Right renal cortex interstitium (tissue), 3 donors: ENCODE measurements at regions not wholly inside any gene's neighbourhood (a gene's known extent, or its start where the extent isn't known, plus 50 kb on each side); places are given as distances from the start of the nearest gene placed in this dataset.
"Not testable (repeated sequence)": the region's sequence is repeated elsewhere in the genome, so short reads cannot be mapped to it uniquely, and the experiment has no call there.

ENCODE experiments used
- DNase-seq, 3 donors: peaks; one replicate each; pipeline ENCODE4 v3.0.0-alpha.2; 2013; ENCODE audit warnings: low read depth in 3 of 3, low spot score in 2 of 3

DNA sequence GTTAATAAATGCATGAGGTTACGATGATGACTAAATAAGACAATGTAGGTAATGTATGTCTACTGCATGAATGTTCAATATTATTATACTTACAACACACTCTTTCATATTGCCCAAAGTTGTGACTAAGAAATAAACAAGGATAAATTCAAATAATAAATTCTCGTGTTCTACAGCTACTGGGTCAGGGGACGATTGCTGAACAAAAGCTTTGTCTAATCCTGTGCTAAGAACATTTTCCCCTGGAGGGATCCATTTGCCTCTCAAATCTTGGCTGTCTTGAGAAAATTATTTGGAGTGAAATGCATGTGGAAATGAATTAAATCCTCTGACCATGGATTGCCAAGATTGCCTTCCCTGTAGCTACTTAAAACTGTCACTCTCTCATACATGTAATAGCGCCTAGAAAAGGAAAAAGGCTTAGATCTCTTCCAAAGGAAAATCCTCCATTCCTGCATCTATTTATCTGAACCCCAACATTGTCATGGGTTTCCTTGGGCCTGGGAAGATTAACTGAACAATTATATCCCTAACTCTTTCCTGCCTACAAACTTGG is 893.8 kb upstream of the ACO1 start:
- DNase-seq: no peak

DNA sequence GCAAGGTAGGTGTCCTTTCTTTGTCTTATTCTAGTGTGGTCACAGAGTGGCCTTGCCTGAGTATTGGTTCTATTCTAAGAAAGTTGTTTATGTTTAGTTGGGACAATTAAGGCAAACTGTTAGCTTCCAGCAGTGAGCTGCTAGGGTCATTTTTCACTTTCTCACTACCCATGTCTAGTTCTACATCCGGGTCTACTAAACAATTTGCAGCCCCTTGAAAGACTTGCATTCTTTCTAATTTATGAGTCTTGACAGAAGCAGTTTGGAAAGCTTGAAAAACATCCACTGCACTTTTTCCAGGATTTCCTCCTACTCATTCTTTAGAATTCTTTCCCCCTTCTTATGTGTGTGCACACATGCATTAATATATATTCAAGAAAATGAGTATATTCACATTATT is 892.2 kb upstream of the ACO1 start:
- DNase-seq: peak; percentile 12 to 45 (median 23)

DNA sequence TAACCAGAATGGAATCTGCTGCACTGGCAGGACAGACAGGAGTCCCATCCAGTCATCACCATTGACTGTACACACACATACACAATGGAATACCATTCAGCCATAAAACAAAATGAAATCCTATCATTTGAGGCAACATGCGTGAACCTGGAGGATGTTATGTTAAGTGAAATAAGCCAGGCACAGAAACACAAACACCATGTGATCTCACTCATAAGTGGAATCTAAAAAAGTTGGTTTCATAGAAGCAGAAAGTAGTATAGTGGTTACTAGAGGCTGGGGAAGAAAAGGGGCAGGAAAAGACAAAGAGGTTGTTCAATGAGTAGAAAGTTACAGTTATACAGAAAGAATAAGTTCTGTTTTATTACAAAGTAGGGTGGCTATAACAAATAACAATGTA is 884.0 kb upstream of the ACO1 start:
- DNase-seq: no peak

DNA sequence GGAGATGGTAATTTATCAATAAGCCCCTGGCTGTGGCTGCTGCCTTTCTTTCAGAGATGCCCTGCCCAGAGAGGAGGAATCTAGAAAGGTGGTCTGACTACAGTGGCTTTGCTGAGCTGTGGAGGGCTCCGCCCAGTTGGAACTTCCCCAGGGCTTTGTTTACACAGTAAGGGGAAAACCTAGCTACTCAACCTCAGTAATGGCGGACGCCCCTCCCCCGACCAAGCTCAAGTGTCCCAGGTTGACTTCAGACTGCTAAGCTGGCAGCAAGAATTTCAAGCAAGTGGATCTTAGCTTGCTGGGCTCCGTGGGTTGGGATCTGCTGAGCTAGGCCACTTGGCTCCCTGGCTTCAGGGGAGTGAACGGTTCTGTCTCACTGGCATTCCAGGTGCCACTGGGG is 865.4 kb upstream of the ACO1 start:
- no peak for DNase-seq

DNA sequence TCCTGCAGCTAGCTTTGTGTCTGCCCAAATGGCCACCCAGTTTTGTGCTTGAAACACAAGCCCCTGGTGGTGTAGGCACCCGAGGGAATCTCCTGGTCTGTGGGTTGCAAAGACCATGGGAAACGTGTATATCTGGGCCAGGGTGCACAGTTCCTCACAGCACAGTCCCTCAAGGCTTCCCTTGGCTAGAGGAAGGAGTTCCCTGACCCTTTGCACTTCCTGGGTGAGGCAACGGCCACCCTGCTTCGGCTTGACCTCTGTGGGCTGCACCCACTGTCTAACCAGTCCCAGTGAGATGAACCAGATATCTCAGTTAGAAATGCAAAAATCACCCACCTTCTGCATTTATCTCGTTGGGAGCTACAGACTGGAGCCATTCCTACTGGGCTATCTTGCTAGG is 865.0 kb upstream of the ACO1 start:
- DNase-seq: no peak

DNA sequence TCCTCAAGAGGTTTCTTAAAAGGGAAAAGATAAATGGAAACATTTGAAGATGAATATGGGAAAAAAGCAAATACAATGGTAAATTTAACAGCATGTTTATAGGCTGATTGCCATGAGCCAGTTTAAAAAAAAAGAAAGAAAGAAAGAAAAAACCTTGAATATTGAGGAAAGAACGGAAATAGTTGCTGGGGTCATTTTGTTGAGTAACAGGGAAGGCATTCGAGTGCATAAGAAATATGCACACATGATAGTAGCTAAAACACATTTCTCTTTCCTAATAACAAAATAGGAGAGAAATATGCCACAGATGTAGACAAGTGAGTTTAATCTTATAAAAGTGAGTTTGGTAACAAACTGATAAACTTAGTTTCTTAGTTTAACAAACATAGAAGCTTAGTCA is 864.6 kb upstream of the ACO1 start:
- DNase-seq: no peak

DNA sequence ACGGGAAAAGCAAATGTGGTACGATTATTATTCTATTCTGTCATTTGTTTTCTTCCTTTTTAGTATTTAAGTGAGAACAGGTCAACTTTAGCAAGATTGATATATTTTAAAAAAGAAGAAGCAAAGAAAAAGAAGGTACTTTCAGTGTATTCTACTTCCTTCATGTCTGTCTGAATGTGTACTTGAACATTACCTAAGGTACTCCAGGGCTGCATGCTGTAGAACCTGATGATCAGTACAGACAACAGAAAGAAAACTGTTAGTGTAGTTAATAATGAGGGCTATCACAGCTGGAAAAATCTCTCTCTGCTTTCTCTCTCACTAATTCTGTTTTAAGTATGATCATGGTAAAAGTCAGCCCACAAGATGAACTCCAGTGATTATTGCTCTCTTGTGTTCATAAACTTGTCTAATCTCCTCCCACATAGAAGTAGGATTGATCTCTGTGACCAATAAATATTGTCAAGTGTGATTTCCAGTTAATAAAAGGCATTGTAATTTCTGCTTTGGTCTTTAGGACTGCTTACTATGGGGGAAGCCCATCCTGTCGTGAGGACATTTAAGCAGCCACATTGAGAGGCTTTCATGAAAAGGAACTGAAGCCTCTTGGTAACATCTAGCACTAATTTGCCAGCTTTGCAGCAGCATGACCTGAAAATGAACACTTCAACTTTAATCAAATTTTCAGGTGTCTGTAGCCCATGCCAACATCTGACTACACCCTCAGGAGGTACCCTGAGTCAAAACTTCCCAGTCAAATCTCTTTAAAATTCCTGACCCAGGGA is 864.0 kb upstream of the ACO1 start:
- DNase-seq: no peak

DNA sequence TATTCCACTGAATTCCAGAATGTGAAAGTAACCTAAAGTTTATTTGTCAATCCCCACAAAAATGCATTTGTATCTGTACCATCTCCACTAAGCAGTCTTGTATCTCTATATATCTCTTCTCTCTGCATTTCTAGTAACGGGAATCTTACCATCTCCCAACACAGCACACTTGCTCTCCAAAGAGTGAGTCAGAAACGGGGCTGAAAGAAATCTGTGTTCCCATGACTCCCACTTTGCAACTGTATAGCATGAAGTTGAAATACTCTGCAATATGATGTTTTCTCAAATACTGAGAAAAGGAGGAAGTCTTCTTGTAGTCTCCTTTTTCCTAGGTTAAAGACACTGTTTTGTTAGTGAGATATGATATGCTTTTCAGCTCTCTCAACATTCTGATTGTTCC is 848.8 kb upstream of the ACO1 start:
- no peak for DNase-seq

DNA sequence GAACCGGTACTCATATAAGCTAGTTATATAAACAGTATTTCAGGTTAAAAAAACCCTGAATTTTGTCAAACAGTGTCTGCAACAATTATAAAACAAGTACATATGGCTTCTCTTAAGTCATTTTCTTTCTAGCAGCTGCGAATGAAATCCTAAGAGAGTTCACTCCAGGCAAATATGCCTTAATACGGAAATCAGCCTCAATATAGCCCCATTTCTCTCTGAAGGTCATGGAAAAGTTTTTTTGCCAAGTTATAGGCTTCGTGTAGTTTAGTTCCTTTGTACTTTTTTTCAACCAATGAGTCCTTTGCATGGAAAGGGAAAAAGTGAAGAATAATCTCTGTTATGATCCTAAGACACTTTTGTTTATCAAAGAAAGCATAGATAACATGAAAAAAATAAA is 848.0 kb upstream of the ACO1 start:
- DNase-seq: no peak

DNA sequence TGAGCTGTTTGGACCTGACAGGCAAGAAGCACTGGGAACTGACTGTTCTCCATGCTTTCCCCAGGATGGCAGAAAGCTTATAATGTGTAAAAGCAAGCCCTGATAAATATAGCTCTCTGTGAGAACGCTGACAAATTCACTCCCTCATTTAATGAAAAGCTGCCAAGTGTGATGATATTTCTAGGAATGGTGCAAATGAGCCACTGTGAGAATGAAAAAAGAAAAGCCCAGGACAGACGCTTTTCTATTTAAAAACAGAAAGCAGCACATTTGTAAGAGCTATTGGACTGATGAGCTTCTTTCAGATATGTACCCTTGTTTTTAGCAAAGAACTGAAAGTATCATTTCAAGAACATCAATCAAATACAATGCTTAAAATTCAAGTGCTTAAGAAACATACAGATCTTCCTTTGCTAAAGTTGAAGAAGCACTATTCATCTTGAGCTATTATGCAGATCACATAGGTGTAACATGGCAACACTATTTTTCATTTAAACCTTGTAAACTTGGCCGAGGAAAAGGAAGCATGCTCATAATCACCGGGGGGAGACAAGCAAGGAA is 842.6 kb upstream of the ACO1 start:
- no peak for DNase-seq

DNA sequence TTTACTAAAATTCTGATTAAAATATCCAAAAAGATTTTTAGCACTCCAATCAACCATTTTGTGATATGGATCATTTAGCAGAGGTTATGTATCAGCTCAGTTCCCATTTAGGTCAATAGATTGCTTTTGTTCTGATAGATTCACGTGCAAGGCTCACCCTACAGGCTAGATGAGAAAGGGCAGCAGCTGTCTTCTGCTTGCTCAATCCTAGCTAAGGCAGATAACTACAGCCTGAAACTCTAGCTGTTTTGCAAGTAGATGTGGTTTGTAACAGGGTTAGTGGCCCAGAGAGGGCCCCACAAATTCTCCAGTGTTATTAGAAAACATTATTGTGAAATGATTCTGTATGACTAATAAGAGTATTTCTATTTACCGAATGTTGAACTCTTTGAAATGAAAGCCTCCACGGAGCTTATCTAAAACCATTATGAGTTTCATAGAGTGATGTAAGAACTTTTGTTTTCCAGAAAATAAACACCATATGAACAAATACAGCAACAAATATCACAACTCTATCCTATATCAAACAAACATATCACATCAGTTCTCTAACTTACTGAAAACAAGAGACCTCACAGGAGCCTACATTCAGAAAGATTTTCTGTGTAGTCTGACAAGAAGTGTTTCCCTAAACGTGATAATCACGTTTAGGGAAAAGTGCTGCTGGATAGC is 841.9 kb upstream of the ACO1 start:
- no peak for DNase-seq

DNA sequence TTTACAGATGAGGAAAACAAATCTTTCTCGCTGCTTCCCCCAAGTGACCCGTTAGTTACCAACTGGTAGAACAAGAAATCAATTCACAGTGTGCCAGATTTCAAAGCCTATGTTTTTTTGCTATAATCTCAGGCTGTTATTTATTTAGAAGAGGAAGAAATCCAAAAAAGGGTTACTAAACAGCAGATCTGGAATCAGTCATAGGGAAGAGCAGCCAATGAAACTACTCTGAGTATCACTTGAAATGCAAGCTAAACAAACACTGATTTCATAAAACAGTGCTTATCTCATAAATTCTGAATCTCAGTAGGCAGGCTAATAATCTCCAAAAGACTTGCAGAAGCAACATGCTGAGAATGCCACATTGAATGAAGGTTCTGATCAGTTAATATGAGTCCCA is 829.5 kb upstream of the ACO1 start:
- no peak for DNase-seq

DNA sequence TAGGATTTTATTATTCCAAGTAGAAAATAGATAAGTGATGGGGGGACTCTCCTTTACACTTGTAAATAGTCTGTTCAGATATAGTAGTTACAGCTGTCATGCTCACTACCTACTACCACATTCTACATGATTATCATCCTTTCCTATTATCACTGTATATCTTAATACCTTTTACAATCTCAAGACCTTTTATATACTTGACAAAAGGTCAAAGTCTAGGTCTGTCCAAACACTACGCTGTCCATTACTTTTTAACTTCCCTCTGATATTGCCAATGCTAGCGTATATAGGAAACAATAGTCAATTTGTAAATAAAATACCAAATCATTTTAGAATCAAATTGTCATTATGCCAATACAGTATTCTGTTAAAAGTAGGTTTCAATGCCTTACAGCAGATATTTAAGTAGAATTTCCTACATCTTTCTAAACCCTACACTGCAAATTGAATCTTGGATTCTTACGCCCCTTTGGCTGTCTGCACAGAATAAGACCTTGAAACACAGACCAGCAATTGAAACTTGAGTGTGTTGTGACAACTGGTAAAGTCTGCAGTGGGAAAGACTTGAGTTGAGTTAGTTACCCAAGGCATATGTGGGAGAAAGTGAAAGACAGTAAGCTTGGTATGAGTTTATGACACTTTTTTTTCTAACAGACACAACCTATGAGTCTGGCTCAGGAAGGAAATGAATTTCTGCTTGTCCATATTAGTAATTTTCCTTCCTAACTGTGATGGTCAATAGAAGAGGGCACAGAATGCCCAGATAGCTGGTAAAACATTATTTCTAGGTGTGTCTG is 827.6 kb upstream of the ACO1 start:
- no peak for DNase-seq

DNA sequence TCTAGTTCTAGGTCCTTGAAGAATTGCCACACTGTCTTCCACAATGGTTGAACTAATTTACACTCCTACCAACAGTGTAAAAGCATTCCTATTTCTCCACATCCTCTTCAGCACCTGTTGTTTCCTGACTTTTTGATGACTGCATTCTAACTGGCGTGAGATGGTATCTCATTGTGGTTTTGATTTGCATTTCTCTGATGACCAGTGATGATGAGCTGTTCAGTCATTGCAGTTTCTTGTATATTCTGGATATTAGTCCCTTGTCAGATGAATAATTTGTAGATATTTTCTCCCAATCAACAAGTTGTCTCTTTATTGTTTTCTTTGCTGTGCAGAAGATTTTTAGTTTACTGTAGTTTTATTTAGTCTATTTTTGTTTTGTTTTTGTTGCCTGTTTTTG is 812.3 kb upstream of the ACO1 start:
- not testable (repeated sequence) for DNase-seq

DNA sequence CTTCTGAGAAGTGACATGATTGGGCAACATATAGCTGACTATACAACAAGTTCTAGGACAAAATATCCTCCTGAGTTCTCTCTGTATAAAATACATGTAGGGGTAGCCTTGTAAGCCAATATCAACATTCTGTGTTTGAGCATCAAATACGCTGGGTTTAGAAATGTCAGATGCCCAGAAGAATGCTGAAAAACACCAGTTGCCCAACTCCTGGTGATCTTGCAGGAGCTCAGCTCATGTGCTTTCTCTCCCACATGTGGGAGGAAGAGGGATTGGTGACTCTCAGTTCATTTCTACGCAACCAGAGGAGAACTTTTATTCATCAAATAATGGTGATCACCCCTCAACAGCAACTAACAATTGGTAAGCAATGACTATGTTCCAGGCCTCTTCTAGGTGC is 810.9 kb upstream of the ACO1 start:
- no peak for DNase-seq

DNA sequence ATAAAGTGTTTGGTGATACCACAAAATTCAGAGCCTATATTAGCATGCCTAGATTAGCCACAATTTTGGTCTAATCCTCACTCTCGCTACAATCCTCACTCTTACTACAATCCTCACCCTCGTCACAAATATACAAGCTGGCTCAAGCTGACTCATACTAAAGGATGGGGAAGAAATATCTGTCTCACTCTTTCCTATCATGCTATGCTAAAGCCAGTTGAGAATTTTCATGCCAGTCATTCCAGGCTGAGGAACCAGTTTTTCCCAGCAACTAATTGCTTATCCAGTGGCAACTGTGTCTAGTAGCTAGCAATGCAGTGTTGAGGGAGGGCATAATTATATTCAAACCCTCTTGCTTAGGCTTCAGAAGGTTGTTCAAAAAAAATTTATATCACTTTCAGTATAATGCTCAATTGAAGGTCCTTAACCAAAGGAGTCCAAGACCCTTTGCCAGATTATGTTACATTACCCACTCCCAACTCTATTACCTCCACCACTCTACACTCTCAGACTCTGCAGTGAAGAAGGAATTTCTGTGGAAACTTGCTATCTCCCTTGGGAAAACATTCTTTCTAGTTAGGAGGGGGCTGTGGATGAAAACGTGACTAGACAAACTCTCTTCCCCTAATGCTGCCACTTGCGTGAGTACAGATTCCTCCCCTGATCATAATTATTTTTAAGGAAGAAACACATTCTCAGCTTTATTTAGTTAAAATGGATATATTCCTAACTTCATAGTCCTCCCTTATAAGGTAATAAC is 810.3 kb upstream of the ACO1 start:
- DNase-seq: no peak

DNA sequence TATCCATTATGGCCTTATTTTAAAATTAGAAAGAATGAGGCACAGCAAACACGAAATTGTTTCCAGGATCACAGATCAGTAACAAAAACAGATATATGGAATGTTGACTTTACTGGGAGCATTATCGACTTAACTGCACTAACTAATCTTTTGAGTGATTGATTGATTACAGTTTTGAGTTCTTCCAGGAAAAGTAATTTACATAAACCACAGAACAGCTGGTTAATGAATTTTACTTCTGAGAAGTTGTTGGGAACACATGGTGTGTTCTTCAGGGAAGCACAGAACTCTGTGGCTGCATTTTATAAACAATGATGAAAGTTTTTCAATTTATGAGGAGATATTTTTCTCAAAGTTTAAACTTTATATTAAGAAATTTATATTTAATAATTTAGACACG is 802.4 kb upstream of the ACO1 start:
- DNase-seq: no peak

DNA sequence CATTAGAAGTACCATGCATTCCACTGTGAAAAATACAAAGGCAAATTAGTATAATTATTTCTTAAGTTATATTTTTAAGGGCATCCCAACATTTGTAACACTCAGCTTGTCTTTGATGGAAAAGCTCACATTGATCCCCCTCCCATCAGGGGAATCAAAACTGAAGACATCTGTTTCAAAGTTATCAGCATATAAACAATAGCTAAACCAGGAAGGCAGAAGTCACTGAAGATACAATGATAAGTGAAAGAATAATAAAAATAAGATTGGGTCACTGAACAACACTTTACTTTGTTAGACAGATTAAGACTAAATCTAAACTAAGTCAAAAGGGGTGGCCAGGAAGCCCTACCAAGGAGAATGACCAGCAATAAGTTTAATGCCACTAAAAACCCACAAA is 801.9 kb upstream of the ACO1 start:
- no peak for DNase-seq

DNA sequence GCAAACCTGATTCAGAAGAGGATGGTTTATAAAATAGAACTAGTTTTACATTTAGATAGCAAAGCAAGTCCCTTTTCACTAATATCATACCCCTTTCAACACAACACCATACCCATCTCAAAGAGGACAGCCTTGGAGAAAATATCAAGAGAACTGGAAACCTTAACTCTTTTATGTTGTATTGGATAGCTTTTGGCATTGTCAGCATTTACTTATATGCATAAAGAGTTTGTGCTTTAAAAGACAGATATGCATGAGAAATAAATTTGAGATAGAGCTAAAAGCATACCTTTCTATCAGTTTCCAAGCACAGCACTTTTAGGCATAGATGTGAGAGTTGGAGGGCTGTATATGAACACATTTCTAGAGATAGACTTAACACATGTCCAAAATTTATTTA is 799.3 kb upstream of the ACO1 start:
- DNase-seq: no peak

DNA sequence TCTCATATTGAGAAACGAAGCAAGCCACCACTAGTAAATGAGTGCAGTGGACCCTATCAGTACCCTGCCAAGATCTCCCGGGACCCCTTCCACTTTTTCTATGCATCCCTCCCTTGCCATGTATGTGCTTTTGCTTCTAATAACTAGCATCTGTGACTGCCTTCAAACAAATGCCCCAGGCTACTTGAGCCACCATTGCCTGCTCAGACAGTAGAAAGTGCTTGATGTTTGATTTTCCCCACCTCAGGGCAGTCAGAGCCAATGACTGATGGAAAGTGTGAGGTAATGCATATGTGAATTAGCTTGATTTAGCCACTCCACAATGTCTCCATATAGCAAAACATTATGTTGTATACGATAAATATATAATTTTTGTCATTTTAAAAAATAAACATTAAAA is 797.3 kb upstream of the ACO1 start:
- no peak for DNase-seq
